Astrocyte of the cerebellum (primary cell): ENCODE measurements at regions not wholly inside any gene's neighbourhood (a gene's known extent, or its start where the extent isn't known, plus 50 kb on each side); places are given as distances from the start of the nearest gene placed in this dataset.

Experiments
- DNase-seq: peaks from one replicate; pipeline ENCODE4 v3.0.0-alpha.2; 2011; ENCODE audit warnings: low read depth
- H3K4me3 ChIP-seq: 2 replicates; pipeline ENCODE4 v1.5.1; 2011; ENCODE audit warnings: mild to moderate bottlenecking, low read depth, low read length, moderate library complexity
- CTCF ChIP-seq: IDR thresholded peaks from 2 replicates; pipeline ENCODE4 v1.5.1; 2012; ENCODE audit warnings: low read length, low read depth, moderate library complexity, mild to moderate bottlenecking; ENCODE audit errors: missing control alignments
- in situ Hi-C: cut with HindIII; loops from 2 replicates; pipeline ENCODE4 v1.10.0; 2017; ENCODE audit warnings: low sequenced_read_pairs

- no peak for TF ChIP-seq CTCF
- no peak for DNase-seq
- in situ Hi-C loops: no loop called here
- H3K4me3 ChIP-seq: no peak overlapping the region
Measured at GRCh38 chr16:62478903-62479458, 442.7 kb upstream of the CDH8 start.

- no peak for DNase-seq
- in situ Hi-C loops: no loop called here
- H3K4me3 ChIP-seq: no peak overlapping the region
- no peak for TF ChIP-seq CTCF
Measured at GRCh38 chr16:62477796-62478195, 441.6 kb upstream of the CDH8 start.

GRCh38 chr16:62475573-62475972, 439.3 kb upstream of the CDH8 start:
- no peak for DNase-seq
- H3K4me3 ChIP-seq: no peak overlapping the region
- TF ChIP-seq CTCF: no peak
- in situ Hi-C loops: no loop called here

GRCh38 chr16:62462971-62463370, 426.7 kb upstream of the CDH8 start:
- no peak for DNase-seq
- no peak overlapping the region for H3K4me3 ChIP-seq
- TF ChIP-seq CTCF: no peak
- in situ Hi-C loops: no loop called here

- in situ Hi-C loops: no loop called here
- no peak overlapping the region for H3K4me3 ChIP-seq
- no peak for TF ChIP-seq CTCF
- DNase-seq: no peak
Measured at GRCh38 chr16:62450291-62450690, 414.1 kb upstream of the CDH8 start.

- no peak for DNase-seq
- in situ Hi-C loops: no loop called here
- TF ChIP-seq CTCF: no peak
- H3K4me3 ChIP-seq: no peak overlapping the region
Measured at GRCh38 chr16:62445909-62446308, 409.7 kb upstream of the CDH8 start.

- no peak for TF ChIP-seq CTCF
- no peak overlapping the region for H3K4me3 ChIP-seq
- no peak for DNase-seq
- in situ Hi-C loops: no loop called here
Measured at GRCh38 chr16:62424206-62424605, 388.0 kb upstream of the CDH8 start.
